Left lung (tissue), 4 donors: ENCODE measurements at regions not wholly inside any gene's neighbourhood (a gene's known extent, or its start where the extent isn't known, plus 50 kb on each side); places are given as distances from the start of the nearest gene placed in this dataset.

Experiments
- ATAC-seq: fragments of 200-7000 bp; cut with Tn5 transposase; one replicate; pipeline ENCODE4 v1.9.1; 2020; ENCODE audit warnings: moderate library complexity
- DNase-seq, 4 donors: peaks; one replicate each; pipeline ENCODE4 v3.0.0-alpha.2; 2013 to 2020
- H3K27ac ChIP-seq, 2 donors: fragments of 200-600 bp; sonication (generic) in 1 of 2; one replicate each; pipeline versions ENCODE4 v1.5.0 to v1.8.0; 2020 to 2021
- H3K27me3 ChIP-seq, 2 donors: fragments of 200-600 bp; sonication (generic) in 1 of 2; one replicate each; pipeline versions ENCODE4 v1.5.0 to v1.8.0; 2020 to 2021
- H3K36me3 ChIP-seq, 2 donors: fragments of 200-600 bp; sonication (generic) in 1 of 2; one replicate each; pipeline versions ENCODE4 v1.5.0 to v1.8.0; 2020 to 2021
- H3K4me1 ChIP-seq, 2 donors: fragments of 200-600 bp; one replicate each; pipeline ENCODE4 v1.8.0; 2021
- H3K4me3 ChIP-seq, 2 donors: fragments of 200-600 bp; sonication (generic) in 1 of 2; one replicate each; pipeline versions ENCODE4 v1.5.0 to v1.8.0; 2020 to 2021; ENCODE audit warnings: mild to moderate bottlenecking in 1 of 2
- H3K9me3 ChIP-seq, 2 donors: fragments of 200-600 bp; sonication (generic) in 1 of 2; one replicate each; pipeline versions ENCODE4 v1.5.0 to v1.8.0; 2020 to 2021
- intact Hi-C, 2 donors: fragments of 100-400 bp; cut with DNase I; formaldehyde crosslinking; loops; one replicate each; pipeline versions ENCODE4 v1.11.2 to v1.14.2; 2022
- TF ChIP-seq, protein P1 (sequence below), 2 donors: fragments of 200-600 bp; sonication (generic) in 1 of 2; IDR thresholded peaks; one replicate each; pipeline versions ENCODE4 v1.5.0 to v1.8.0; 2021; ENCODE audit warnings: antibody characterized with exemption in 2 of 2
- donor health status: DM: no; HTN: yes; CAD: no.
- donor health status: DM: no; HTN: no; CAD: no.

- H3K36me3 ChIP-seq: no peaks in the 10 kb centered on the region
- no peak overlapping the region for H3K27ac ChIP-seq
- H3K9me3 ChIP-seq: peaks cover 0 to 15% of the 10 kb centered on the region in 2 donors
- no peaks in the 10 kb centered on the region for H3K27me3 ChIP-seq
- H3K4me3 ChIP-seq: no peak overlapping the region
- TF ChIP-seq, protein P1, sequence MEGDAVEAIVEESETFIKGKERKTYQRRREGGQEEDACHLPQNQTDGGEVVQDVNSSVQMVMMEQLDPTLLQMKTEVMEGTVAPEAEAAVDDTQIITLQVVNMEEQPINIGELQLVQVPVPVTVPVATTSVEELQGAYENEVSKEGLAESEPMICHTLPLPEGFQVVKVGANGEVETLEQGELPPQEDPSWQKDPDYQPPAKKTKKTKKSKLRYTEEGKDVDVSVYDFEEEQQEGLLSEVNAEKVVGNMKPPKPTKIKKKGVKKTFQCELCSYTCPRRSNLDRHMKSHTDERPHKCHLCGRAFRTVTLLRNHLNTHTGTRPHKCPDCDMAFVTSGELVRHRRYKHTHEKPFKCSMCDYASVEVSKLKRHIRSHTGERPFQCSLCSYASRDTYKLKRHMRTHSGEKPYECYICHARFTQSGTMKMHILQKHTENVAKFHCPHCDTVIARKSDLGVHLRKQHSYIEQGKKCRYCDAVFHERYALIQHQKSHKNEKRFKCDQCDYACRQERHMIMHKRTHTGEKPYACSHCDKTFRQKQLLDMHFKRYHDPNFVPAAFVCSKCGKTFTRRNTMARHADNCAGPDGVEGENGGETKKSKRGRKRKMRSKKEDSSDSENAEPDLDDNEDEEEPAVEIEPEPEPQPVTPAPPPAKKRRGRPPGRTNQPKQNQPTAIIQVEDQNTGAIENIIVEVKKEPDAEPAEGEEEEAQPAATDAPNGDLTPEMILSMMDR (IDR thresholded peaks at IDR 0.05): no peak
- intact Hi-C loops: no loop called here
- H3K4me1 ChIP-seq: no peaks in the 10 kb centered on the region
- ATAC-seq (no peak), DNase-seq (no peak)
Observed at GRCh38 chr5:3027866-3028635, 276.6 kb upstream of the IRX2 start.

DNA sequence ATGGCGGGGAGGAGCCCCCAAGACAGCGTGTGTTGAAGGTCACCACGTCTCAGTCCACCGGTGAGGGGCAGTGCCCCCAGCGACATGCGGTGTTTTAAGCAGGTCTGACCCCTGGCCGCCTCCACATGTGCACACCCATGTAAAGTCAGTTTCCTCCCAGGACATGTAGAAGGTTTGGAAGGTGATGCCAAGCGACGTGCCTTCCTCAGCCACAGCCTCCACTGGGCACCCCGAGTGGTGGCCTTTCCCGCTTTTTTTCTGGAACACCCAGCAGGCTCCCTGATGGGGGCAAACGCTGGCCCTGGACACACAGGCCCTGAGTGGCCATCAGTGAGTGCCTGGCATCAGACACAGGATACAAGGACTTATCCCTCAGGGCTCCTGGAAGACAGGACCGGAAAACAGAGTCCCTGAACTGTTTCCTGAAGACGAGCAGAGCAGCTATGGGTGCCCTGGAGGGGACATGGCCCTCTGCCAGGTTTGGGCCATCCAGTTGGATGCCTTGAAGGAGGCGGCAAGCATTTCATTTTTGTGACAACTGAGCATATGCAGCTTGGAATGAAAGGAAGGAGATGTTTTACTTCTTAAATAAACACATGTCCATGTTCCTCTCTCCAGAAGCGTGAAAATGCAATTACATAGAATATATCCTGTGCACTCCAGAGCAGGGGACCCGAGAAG is 275.8 kb upstream of the IRX2 start:
- TF ChIP-seq, protein P1 (IDR thresholded peaks at IDR 0.05): no peak
- intact Hi-C loops: no loop called here

DNA sequence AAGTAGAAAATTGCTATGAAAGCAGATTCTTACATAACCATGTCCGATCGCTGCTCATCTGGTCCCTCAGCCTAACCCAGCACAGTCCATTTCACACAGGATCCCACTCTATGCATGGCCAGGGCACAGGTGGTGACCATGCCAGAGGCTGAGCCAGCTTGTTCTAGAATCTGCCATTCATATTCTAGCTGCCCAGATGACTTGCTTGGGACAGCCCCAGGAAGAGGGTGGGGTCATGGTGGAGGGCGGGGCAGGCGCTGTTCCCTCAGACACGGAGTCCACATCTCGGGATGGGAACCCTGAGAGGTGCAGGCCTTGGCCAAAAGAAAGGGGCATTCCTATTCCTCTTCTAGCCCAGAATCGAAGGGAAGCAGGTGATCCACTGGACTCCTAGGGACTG is 275.2 kb upstream of the IRX2 start:
- Histone ChIP-seq H3K27me3 (no peaks in the 10 kb centered on the region), H3K27ac (no peak overlapping the region), H3K9me3 (peaks cover 0 to 15% of the 10 kb centered on the region in 2 donors), H3K36me3 (no peaks in the 10 kb centered on the region), H3K4me3 (no peak overlapping the region), H3K4me1 (no peaks in the 10 kb centered on the region)
- ATAC-seq: no peak
- intact Hi-C loops: no loop called here
- no peak for DNase-seq
- TF ChIP-seq, protein P1 (IDR thresholded peaks at IDR 0.05): no peak

More for the DNA sequence above, 275.8 kb upstream of the IRX2 start:
- no peak overlapping the region for H3K27ac ChIP-seq
- no peaks in the 10 kb centered on the region for H3K4me1 ChIP-seq
- no peak overlapping the region for H3K4me3 ChIP-seq
- peaks cover 0 to 15% of the 10 kb centered on the region in 2 donors for H3K9me3 ChIP-seq
- no peaks in the 10 kb centered on the region for H3K27me3 ChIP-seq
- ATAC-seq (no peak), DNase-seq (peak in 1 of 4 donors; percentile 55)
- no peaks in the 10 kb centered on the region for H3K36me3 ChIP-seq

GRCh38 chr5:3026099-3026498 is 274.6 kb upstream of the IRX2 start:
- ATAC-seq: no peak
- TF ChIP-seq, protein P1 (IDR thresholded peaks at IDR 0.05): no peak
- H3K4me3 ChIP-seq: no peak overlapping the region

DNA sequence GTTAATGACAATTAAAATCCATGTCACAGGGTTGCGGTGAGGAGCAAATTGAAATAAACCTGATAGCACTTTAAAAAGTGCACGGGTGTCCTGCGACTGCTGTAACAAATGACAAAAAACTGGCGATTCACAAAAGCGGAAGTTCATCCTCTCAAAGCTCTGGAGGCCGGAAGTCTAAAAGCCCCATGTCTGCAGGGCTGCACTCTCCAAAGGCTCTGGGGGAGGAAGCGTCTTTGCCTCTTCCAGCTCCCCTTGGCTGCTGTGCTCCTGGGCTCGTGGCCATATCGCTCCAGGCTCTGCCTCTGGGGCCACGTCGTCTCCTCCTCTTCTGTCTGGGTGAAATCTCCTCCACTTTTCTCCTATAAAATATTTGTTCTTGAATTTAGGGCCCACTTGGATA is 273.9 kb upstream of the IRX2 start:
- H3K36me3 ChIP-seq: no peaks in the 10 kb centered on the region
- TF ChIP-seq, protein P1 (IDR thresholded peaks at IDR 0.05): no peak
- intact Hi-C loops: no loop called here
- no peak overlapping the region for H3K4me3 ChIP-seq
- no peak overlapping the region for H3K27ac ChIP-seq
- H3K9me3 ChIP-seq: peaks cover 0 to 15% of the 10 kb centered on the region in 2 donors
- no peaks in the 10 kb centered on the region for H3K27me3 ChIP-seq
- H3K4me1 ChIP-seq: no peaks in the 10 kb centered on the region
- DNase-seq (no peak), ATAC-seq (no peak)

More at GRCh38 chr5:3026099-3026498, 274.6 kb upstream of the IRX2 start:
- no peaks in the 10 kb centered on the region for H3K27me3 ChIP-seq
- H3K36me3 ChIP-seq: no peaks in the 10 kb centered on the region
- peaks cover 0 to 15% of the 10 kb centered on the region in 2 donors for H3K9me3 ChIP-seq
- H3K4me1 ChIP-seq: no peaks in the 10 kb centered on the region
- intact Hi-C loops: no loop called here
- no peak overlapping the region for H3K27ac ChIP-seq
- DNase-seq: peak in 1 of 4 donors; percentile 62
